Left hindlimb (tissue), 1 donor: ENCODE measurements at regions not wholly inside any gene's neighbourhood (a gene's known extent, or its start where the extent isn't known, plus 50 kb on each side); places are given as distances from the start of the nearest gene placed in this dataset.
"Not testable (repeated sequence)": the region's sequence is repeated elsewhere in the genome, so short reads cannot be mapped to it uniquely, and the experiment has no call there.

Source experiments
- DNase-seq: peaks from one replicate; pipeline ENCODE4 v3.0.0-alpha.2; 2018

DNA sequence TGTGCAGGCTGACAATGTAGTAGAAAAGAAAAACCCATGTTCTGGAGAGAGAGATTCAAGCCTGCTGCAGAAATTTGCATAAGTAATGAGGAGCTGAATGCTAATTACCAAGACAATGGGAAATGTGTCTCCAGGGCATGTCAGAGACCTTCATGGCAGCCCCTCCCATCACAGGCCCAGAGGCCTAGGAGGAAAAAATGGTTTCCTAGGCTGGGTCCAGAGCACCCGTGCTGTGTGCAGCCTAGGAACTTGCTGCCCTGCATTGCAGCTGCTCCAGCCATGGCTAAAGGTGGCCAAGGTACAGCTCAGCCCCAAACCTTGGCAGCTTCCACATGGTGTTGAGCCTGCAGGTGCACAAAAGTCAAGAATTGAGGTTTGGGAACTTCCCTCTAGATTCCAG lies 402.3 kb downstream of the PRR32 start:
- not testable (repeated sequence) for DNase-seq

DNA sequence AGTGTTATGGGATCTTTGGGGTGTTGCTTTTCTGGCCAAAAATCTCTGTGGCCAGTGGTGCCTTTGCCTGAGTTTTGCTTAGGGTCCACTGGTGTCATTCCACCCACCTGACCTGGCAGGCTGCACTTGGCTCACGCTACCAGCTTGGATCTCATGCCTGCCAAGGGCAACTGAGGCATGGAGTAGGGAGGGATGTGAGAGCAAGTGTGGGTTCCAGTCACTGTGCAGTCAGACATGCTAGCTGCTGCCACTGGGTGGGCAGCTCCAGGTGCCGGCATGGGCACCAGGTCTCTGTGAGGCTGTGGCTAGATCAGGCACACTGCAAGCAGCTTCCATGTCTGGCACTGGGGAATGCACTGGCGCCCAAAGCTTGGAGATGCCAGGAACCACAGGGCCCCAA lies 424.1 kb downstream of the PRR32 start:
- no peak for DNase-seq

DNA sequence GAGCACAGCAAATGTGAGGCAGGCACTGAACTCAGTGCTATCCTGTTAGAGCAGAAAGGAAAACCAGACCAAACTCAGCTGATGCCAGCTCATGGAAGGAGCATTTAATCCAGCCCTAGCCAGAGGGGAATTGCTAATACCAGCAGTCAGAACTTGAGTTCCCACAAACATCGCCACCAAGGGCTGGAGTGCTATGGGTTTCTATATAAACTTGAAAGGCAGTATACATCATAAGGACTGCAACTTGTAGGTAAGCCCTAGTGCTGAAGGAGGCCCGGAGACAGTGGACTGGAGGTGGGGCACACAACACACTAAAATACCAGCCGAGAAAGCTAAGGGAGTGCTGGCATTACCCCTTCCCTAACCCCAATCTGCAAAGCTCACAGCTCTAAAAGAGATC lies 440.2 kb downstream of the PRR32 start:
- DNase-seq = no peak

DNA sequence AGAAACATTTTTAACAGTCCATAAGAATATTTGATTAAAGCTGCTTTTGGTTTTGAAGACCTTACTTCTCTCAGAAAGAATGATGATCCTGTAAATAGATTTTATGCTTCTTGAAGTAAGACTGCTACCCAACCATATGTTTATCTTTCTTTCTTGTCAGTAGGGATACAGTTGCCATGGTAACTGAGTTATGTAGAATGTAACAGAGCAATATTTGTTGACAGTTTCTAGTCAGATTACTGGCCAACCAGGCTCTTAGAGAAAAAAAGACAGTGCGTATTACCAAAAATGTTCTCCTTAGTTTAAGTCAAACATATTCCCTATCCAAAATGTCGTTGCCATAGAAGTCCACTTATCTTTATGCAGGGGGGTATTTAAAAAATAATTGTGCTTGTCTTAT lies 456.8 kb downstream of the PRR32 start:
- DNase-seq = no peak

DNA sequence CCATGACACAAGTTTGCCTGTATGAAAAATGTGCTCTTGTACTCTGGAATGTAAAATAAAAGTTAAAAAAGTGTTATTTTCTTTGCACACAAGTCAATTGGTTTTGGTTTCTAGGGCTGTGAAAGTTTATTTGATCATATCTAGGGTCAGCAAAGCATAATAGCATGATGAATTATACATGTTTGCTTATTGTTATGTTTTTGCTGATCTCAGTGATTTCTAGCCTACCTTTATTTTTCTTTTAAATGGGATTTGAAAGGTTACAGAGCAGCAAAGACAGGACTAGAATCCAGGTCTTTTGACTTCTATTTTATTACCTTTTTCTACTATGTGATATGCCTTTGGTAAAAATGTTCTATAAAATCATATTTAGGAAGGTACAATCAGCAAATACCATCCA lies 481.0 kb downstream of the PRR32 start:
- DNase-seq = no peak

DNA sequence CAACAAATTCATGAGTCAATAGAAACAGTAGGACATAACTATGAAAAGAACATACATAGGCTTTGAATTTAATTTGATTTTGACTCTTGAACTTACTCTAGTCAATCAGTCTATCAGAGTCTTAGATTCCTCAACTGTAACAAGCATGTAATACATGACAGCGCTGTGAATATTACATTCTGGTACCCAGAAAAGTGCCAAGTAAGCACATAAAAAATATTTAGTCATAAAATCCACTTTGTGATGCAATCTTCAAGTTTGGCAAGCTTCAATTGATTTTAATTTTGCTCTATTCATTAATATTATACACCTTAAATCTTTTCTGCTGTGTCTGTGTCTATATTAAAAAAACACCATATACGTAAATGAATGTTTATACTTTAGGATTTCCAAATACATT lies 483.3 kb downstream of the PRR32 start:
- DNase-seq = no peak

DNA sequence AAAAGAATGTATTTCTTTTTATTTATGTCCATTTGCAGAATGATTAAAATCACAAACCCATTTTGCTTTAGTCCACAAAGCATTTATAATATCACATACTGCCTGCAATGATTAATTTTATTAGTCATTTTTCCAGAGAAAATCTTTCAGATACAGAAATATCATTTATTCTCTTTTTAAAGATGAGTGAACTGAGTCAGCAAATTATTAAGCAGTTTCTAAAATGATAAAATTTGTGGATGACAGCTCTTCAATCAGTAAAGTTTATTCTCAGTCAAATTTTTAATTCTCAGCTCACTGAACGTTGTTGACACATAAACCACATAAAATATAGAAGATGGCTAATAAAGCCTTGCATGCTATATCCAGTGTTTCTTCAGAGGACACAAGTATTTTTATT lies 485.5 kb downstream of the PRR32 start:
- no peak for DNase-seq

DNA sequence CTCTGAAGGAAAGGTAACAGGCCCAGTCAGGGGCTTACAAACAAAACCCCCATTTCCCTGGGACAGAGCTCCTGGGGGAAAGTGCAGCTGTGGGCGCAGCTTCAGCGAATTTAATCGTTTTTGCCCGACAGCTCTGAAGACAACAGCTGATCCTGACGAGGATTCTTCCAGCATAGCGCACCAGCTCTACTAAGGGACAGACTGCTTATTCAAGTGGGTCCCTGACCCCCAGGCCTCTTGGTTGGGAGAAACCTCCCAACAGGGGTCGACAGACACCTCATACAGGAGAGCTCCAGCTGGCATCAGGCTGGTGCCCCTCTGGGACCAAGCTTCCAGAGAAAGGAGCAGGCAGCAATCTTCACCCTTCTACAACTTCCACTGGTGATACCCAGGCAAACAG lies 486.7 kb downstream of the PRR32 start:
- no peak for DNase-seq

DNA sequence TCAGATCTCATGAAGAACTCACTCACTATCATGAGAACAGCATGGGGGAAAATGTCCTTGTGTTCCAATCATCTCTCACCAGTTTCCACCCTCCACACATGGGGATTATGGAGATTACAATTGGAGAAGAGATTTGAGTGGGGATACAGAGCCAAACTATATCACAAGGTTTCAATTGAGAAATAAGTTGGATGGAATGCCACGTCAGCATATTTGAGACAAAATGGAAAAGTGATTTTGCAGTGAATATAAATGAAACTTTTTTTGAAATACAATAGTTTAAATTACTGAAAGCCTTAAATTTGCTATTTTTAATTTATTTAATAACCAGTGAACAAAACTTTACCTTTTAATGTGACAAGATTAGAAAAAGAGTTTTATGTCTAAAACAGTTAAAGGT lies 494.1 kb downstream of the PRR32 start:
- no peak for DNase-seq

DNA sequence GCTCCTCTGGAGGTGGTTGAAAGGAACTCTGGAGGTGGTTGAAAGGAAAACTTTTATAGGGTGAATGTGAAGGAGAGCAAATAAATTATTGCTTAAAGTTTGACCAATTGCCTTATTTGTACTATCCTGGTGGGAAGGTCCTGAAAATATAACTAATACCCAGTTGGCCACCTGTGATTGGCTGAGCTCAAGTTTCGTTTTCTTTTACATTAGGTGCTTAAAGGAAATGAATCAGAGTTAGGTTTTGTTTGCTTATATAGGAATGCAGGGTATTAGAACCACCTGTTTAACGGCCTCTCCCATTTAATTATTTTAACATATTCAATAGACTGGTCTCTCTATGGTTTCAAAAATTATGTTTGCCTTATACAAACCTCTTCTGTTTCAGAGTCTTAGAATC lies 497.6 kb downstream of the PRR32 start:
- DNase-seq = no peak

DNA sequence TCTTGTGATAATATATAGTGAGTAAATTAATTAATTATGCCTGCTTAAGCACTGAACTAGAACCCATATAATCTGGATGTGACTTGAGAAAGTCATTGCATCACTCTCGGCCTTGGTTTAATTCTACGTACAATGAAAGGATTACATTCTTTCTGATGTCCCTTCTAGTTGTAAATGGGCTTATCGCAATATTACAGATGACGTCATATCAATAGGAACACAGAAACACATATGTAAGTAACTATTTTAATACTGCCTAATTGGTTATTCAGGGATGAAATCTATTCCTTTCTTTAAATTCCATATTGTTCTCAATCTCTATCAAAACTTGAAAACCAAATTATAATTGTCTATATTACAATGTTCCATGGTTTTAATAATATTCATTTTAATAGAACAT lies 504.6 kb downstream of the PRR32 start:
- DNase-seq = no peak
